K562 (cell line): ENCODE measurements at regions not wholly inside any gene's neighbourhood (a gene's known extent, or its start where the extent isn't known, plus 50 kb on each side); places are given as distances from the start of the nearest gene placed in this dataset.

Experiments used
- ATAC-seq: fragments of 200-7000 bp; cut with Tn5 transposase; 3 replicates; pipeline ENCODE4 v1.9.1; 2020; ENCODE audit warnings: moderate library complexity
- BruUV-seq: library from RNA; stranded (reverse); fragments of 400-500 nt; replicated peaks from 2 replicates; lab custom pipeline; 2021; lab: Mats Ljungman, UMichigan
- CTCF ChIA-PET: fragments of 300-600 bp; formaldehyde crosslinking; extraction: SDS; loops from one replicate; lab custom pipeline; 2021; ENCODE audit warnings: low intra/inter-chr PET ratio; lab: Yijun Ruan, JAX
- POLR2A ChIA-PET: fragments of 300-600, 350-650 bp; sonication (Branson Sonifier 250); formaldehyde crosslinking; extraction: SDS; loops from one replicate; lab custom pipeline; 2021; ENCODE audit warnings: antibody characterized with exemption, inconsistent platforms; lab: Yijun Ruan, JAX
- DNase-seq, 4 experiments: peaks; one replicate each; pipeline versions ENCODE4 v3.0.0 to v3.0.0-alpha.2; 2011 to 2018; ENCODE audit warnings: low spot score in 3 of 4, mixed read lengths in 3 of 4; ENCODE audit errors: extremely low read depth in 1 of 4
- FAIRE-seq: peaks from 2 replicates; lab custom pipeline; 2011; peaks lifted over from hg19 to GRCh38; lab: Jason Lieb, UNC
- H2AFZ ChIP-seq: 2 replicates; pipeline ENCODE4 v1.6.0; 2011; ENCODE audit warnings: low read depth, low read length, control low read depth, inconsistent platforms
- H3K27ac ChIP-seq: fragments of 200-600 bp; 3 replicates; pipeline ENCODE4 v1.8.0; 2011; ENCODE audit warnings: low read depth, mild to moderate bottlenecking, control low read depth, inconsistent platforms, low read length, moderate library complexity, mixed read lengths; ENCODE audit errors: extremely low read depth
- H3K27me3 ChIP-seq, 2 experiments: fragments of 300-600 bp in 1 of 2; 2 replicates in 1 of 2; 3 replicates in 1 of 2; pipeline versions ENCODE4 v1.6.0 to v1.8.0; 2011; ENCODE audit warnings: inconsistent platforms in 2 of 2, low read length in 2 of 2, mild to moderate bottlenecking in 1 of 2, mixed read lengths in 1 of 2, moderate library complexity in 1 of 2; ENCODE audit not compliant: control insufficient read depth in 2 of 2, insufficient read depth in 2 of 2
- H3K36me3 ChIP-seq: fragments of 300-600 bp; 3 replicates; pipeline ENCODE4 v1.8.0; 2011; ENCODE audit warnings: mild to moderate bottlenecking, low read length, inconsistent platforms; ENCODE audit not compliant: control insufficient read depth, insufficient read depth
- H3K4me1 ChIP-seq, 2 experiments: fragments of 200-600 bp in 1 of 2; replicated peaks in 1 of 2; 2 replicates in 1 of 2; 3 replicates in 1 of 2; pipeline versions ENCODE4 v1.5.1 to v1.8.0; 2011; ENCODE audit warnings: inconsistent platforms in 2 of 2, low read length in 2 of 2, mild to moderate bottlenecking in 1 of 2, mixed read lengths in 1 of 2, moderate library complexity in 1 of 2; ENCODE audit not compliant: control insufficient read depth in 2 of 2, insufficient read depth in 2 of 2
- H3K4me2 ChIP-seq: 2 replicates; pipeline ENCODE4 v1.6.1; 2011; ENCODE audit warnings: low read length, control low read depth, inconsistent platforms, mixed read lengths; ENCODE audit not compliant: insufficient read depth
- H3K4me3 ChIP-seq: fragments of 200-600 bp; sonication (generic), shearing (Covaris generic); 2 replicates; pipeline ENCODE4 v1.5.1; 2016; ENCODE audit warnings: control low read depth, inconsistent platforms
- H3K79me2 ChIP-seq: fragments of 200-600 bp; 3 replicates; pipeline ENCODE4 v1.8.0; 2011; ENCODE audit warnings: low read length, inconsistent platforms; ENCODE audit not compliant: control insufficient read depth, insufficient read depth
- H3K9ac ChIP-seq, 2 experiments: 2 replicates each; pipeline versions ENCODE4 v1.6.0 to v1.6.1; 2011; ENCODE audit warnings: low read depth in 2 of 2, low read length in 2 of 2, control low read depth in 1 of 2, inconsistent platforms in 1 of 2, mild to moderate bottlenecking in 1 of 2, mixed read lengths in 1 of 2; ENCODE audit not compliant: insufficient read depth in 1 of 2
- H3K9me1 ChIP-seq: one replicate; pipeline ENCODE4 v1.6.0; 2011; ENCODE audit warnings: inconsistent platforms, mild to moderate bottlenecking, low read length, moderate library complexity; ENCODE audit not compliant: control insufficient read depth, insufficient read depth
- H3K9me3 ChIP-seq: replicated peaks from 2 replicates; pipeline ENCODE4 v1.5.1; 2011; ENCODE audit warnings: low read depth, low read length, inconsistent platforms; ENCODE audit not compliant: control insufficient read depth, insufficient read depth
- H4K20me1 ChIP-seq: replicated peaks from 2 replicates; pipeline ENCODE4 v1.6.1; 2011; ENCODE audit warnings: low read length, inconsistent platforms, mixed read lengths; ENCODE audit not compliant: control insufficient read depth, insufficient read depth
- ADNP ChIP-seq: fragments of 200-800 bp; sonication (Bioruptor generic); IDR thresholded peaks from 2 replicates; pipeline ENCODE4 v1.6.1; 2016; ENCODE audit warnings: missing genetic modification characterization, missing compliant biosample characterization
- HIVEP1 ChIP-seq: fragments of 250-450 bp; sonication (Bioruptor Pico); IDR thresholded peaks from 2 replicates; pipeline ENCODE4 v1.4.0; 2020; ENCODE audit warnings: mild to moderate bottlenecking
- SRF ChIP-seq, 2 experiments: fragments of 250-450, 450-650 bp in 1 of 2; sonication (Bioruptor Pico) in 1 of 2; sonication (generic) in 1 of 2; formaldehyde crosslinking; IDR thresholded peaks; 2 replicates each; pipeline versions ENCODE4 v1.5.0 to v1.5.1; 2020 to 2022; ENCODE audit warnings: mild to moderate bottlenecking in 1 of 2, missing genetic modification reagents in 1 of 2
- ZNF184 ChIP-seq: sonication (generic); formaldehyde crosslinking; IDR thresholded peaks from 2 replicates; pipeline ENCODE4 v1.5.0; 2020; ENCODE audit warnings: missing genetic modification reagents
- ZNF445 ChIP-seq: fragments of 250-450 bp; sonication (Bioruptor Pico); IDR thresholded peaks from 2 replicates; pipeline ENCODE4 v1.4.0; 2020; ENCODE audit warnings: low read depth, mild to moderate bottlenecking, moderate library complexity
- WGBS: fragments of 100-300 bp; shearing (Covaris generic); methylation state at CpG from one replicate; pipeline ENCODE4 v1.1.6; 2016; ENCODE audit warnings: low coverage, mixed read lengths; ENCODE audit not compliant: insufficient coverage; ENCODE audit errors: missing lambda C conversion rate; 5-methylcytosine and 5-hydroxymethylcytosine counted together
- in situ Hi-C: fragments of 300-500 bp; cut with MboI; formaldehyde crosslinking; loops from 4 replicates; pipeline ENCODE4 v1.15.0; 2018; ENCODE audit warnings: inconsistent platforms, mixed read lengths
- intact Hi-C: fragments of 100-400 bp; cut with micrococcal nuclease; formaldehyde crosslinking; loops from 2 replicates; pipeline ENCODE4 v1.14.2; 2022

GRCh38 chr10:78980815-78981214, 88.0 kb upstream of the ZMIZ1 start:
- DNase-seq: no peak
- Histone ChIP-seq H3K9me3 (no peaks in the 10 kb centered on the region), H3K79me2 (no peaks in the 10 kb centered on the region), H3K27me3 (peaks cover 51 to 89% of the 10 kb centered on the region in 2 experiments), H3K4me3 (no peak overlapping the region), H2AFZ (no peak overlapping the region), H3K4me2 (no peak overlapping the region), H3K9me1 (no peaks in the 10 kb centered on the region), H3K4me1 (peaks cover 0 to 4% of the 10 kb centered on the region in 2 experiments; a peak in 2 of 5 replicates), H3K36me3 (no peaks in the 10 kb centered on the region), H3K9ac (no peak overlapping the region), H4K20me1 (0 out of 2 replicates have a peak, but pooled peaks cover 3% of the 10 kb centered on the region), H3K27ac (no peak overlapping the region)
- TF ChIP-seq ZNF184 (CRISPR knock-in tag) (no peak), ADNP (no peak), ZNF445 (CRISPR knock-in tag) (no peak), HIVEP1 (CRISPR knock-in tag) (no peak), SRF (CRISPR knock-in tag; IDR thresholded peaks at IDR 0.05) (no peak)
- in situ Hi-C loops: no loop called here
- no TSS peak for BruUV-seq
- ATAC-seq: no peak
- CTCF ChIA-PET: no interaction called here
- POLR2A ChIA-PET: interaction anchor here (0.5 kb wide), 1 partner anchor 175 kb away, joined by 3 read pairs; no protein-coding TSS in a partner anchor
- FAIRE-seq: no peak
- intact Hi-C loops: no loop called here
- 7% methylated on average over 5 of the region's 5 CpGs for WGBS
